Mammary epithelial cell (primary cell): ENCODE measurements at regions not wholly inside any gene's neighbourhood (a gene's known extent, or its start where the extent isn't known, plus 50 kb on each side); places are given as distances from the start of the nearest gene placed in this dataset.

Source experiments
- EZH2 ChIP-seq: IDR thresholded peaks from 2 replicates; pipeline ENCODE4 v1.6.1; 2012; ENCODE audit warnings: low read length, inconsistent platforms, borderline replicate concordance
- TF ChIP-seq, protein P1 (sequence below), 2 donors: IDR thresholded peaks in 1 of 2; conservative IDR thresholded peaks in 1 of 2; 2 replicates each; pipeline ENCODE4 v1.5.1; 2011 to 2012; ENCODE audit warnings: inconsistent platforms in 2 of 2, low read length in 2 of 2, mild to moderate bottlenecking in 2 of 2, control low read depth in 1 of 2, low read depth in 1 of 2; ENCODE audit not compliant: insufficient read depth in 1 of 2; ENCODE audit errors: extremely low read depth in 1 of 2

DNA sequence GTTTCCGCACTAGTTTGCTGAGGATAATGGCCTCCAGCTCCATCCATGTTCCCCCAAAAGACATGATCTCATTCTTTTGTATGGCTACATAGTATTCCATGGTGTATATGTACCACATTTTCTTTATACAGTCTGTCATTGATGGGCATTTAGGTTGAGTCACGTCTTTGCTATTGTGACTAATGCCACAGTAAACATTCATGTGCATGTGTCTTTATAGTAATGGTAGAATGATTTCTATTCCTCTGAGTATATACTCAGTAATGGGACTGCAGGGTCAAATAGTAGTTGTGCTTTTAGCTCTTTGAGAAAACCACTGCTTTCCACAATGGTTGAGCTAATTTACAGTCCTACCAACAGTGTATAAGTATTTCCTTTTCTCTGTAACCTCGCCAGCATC, 78.3 kb upstream of the BCL9 start:
- TF ChIP-seq, protein P1, sequence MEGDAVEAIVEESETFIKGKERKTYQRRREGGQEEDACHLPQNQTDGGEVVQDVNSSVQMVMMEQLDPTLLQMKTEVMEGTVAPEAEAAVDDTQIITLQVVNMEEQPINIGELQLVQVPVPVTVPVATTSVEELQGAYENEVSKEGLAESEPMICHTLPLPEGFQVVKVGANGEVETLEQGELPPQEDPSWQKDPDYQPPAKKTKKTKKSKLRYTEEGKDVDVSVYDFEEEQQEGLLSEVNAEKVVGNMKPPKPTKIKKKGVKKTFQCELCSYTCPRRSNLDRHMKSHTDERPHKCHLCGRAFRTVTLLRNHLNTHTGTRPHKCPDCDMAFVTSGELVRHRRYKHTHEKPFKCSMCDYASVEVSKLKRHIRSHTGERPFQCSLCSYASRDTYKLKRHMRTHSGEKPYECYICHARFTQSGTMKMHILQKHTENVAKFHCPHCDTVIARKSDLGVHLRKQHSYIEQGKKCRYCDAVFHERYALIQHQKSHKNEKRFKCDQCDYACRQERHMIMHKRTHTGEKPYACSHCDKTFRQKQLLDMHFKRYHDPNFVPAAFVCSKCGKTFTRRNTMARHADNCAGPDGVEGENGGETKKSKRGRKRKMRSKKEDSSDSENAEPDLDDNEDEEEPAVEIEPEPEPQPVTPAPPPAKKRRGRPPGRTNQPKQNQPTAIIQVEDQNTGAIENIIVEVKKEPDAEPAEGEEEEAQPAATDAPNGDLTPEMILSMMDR (conservative IDR thresholded peaks at IDR 0.05 in 1 of 2, IDR thresholded peaks at IDR 0.05 in 1 of 2; ENCODE audit: extremely low read depth in 1 of 2, insufficient read depth in 1 of 2, low read depth in 1 of 2, low read length in 2 of 2), result no peak
- TF ChIP-seq EZH2, result no peak
